ENCODE measurements at regions not wholly inside any gene's neighbourhood (a gene's known extent, or its start where the extent isn't known, plus 50 kb on each side); places are given as distances from the start of the nearest gene placed in this dataset.

DNA sequence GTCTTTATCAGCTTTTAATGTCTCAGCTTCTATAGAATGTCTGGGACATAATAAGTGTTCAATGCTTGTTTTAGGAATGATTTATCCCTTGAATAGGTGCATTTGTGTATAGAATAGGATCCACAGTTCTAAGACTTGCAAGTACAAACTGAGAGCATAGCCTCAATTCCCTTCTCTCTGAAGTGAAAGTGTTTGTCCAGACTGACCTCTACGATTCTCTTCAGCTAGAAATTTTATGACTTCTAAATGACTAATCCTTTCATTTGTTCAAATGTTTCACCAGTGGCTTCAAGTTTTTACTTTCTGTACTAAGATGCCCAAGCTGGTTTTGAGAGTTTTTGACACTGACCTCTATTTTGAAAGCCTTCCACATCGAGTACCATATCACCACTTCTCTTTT is 608.2 kb upstream of the ADGRL4 start:
- Histone ChIP-seq H3K4me2 (ENCODE audit: low read depth, low read length, poor library complexity, severe bottlenecking) (no peak overlapping the region), H3F3A (ENCODE audit: insufficient read depth) (no peaks in the 10 kb centered on the region), H3K9ac (ENCODE audit: low read length) (no peak overlapping the region), H3K79me2 (ENCODE audit: insufficient read depth, low read length) (no peaks in the 10 kb centered on the region), H3K36me3 (ENCODE audit: low read length) (no peaks in the 10 kb centered on the region), H3K9me3 (ENCODE audit: insufficient read depth, low read length) (0 out of 2 replicates have a peak, but pooled peaks cover 11% of the 10 kb centered on the region), H3K27me3 (ENCODE audit: low read length) (no peaks in the 10 kb centered on the region), H3K4me3 (ENCODE audit: insufficient read depth, low read length, poor library complexity, severe bottlenecking) (no peak overlapping the region), H4K20me1 (ENCODE audit: low read depth, low read length) (no peaks in the 10 kb centered on the region), H3K27ac (ENCODE audit: low read depth, low read length) (no peak overlapping the region), H2AFZ (ENCODE audit: low read depth, low read length, severe bottlenecking) (peak overlapping the region; percentile 14), H3K9me2 (replicated peaks; ENCODE audit: insufficient read depth, low read length) (no peaks in the 10 kb centered on the region)
- TF ChIP-seq, protein P1, sequence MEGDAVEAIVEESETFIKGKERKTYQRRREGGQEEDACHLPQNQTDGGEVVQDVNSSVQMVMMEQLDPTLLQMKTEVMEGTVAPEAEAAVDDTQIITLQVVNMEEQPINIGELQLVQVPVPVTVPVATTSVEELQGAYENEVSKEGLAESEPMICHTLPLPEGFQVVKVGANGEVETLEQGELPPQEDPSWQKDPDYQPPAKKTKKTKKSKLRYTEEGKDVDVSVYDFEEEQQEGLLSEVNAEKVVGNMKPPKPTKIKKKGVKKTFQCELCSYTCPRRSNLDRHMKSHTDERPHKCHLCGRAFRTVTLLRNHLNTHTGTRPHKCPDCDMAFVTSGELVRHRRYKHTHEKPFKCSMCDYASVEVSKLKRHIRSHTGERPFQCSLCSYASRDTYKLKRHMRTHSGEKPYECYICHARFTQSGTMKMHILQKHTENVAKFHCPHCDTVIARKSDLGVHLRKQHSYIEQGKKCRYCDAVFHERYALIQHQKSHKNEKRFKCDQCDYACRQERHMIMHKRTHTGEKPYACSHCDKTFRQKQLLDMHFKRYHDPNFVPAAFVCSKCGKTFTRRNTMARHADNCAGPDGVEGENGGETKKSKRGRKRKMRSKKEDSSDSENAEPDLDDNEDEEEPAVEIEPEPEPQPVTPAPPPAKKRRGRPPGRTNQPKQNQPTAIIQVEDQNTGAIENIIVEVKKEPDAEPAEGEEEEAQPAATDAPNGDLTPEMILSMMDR (IDR thresholded peaks at IDR 0.05; ENCODE audit: insufficient read depth, low read length, poor library complexity, severe bottlenecking) = no peak
- TF ChIP-seq EZH2phosphoT487 (conservative IDR thresholded peaks at IDR 0.05; ENCODE audit: low read length) = no peak

DNA sequence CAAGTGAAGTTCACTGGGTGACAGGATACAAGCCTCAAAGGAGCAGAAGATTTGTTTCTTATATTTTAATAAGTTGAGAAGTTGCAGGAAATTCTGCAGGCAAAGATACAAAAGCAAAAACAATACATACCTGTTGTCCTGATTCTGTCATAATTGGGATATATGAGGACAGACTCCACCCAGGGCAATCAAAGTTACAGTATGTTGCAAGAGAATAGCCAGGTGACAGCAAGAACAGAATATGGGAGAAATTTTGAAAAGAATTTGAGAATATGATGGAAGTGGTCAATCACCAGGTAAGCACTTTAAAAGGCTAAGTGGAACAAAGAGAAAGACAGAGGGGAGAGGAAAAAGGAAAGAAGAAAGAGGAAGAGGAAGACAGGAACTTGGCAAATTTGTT is 607.6 kb upstream of the ADGRL4 start:
- no peak overlapping the region for H3K9ac ChIP-seq (ENCODE audit: low read length)
- peak overlapping the region; percentile 14 for H2AFZ ChIP-seq (ENCODE audit: low read depth, low read length, severe bottlenecking)
- no peaks in the 10 kb centered on the region for H3F3A ChIP-seq (ENCODE audit: insufficient read depth)
- 0 out of 2 replicates have a peak, but pooled peaks cover 11% of the 10 kb centered on the region for H3K9me3 ChIP-seq (ENCODE audit: insufficient read depth, low read length)
- no peak overlapping the region for H3K4me3 ChIP-seq (ENCODE audit: insufficient read depth, low read length, poor library complexity, severe bottlenecking)
- H3K9me2 ChIP-seq (replicated peaks; ENCODE audit: insufficient read depth, low read length) = no peaks in the 10 kb centered on the region
- H4K20me1 ChIP-seq (ENCODE audit: low read depth, low read length) = no peaks in the 10 kb centered on the region
- no peak overlapping the region for H3K27ac ChIP-seq (ENCODE audit: low read depth, low read length)
- no peak overlapping the region for H3K4me2 ChIP-seq (ENCODE audit: low read depth, low read length, poor library complexity, severe bottlenecking)
- H3K79me2 ChIP-seq (ENCODE audit: insufficient read depth, low read length) = no peaks in the 10 kb centered on the region
- no peak for TF ChIP-seq EZH2phosphoT487 (conservative IDR thresholded peaks at IDR 0.05; ENCODE audit: low read length)
- TF ChIP-seq, protein P1 (IDR thresholded peaks at IDR 0.05; ENCODE audit: insufficient read depth, low read length, poor library complexity, severe bottlenecking) = no peak
- no peaks in the 10 kb centered on the region for H3K27me3 ChIP-seq (ENCODE audit: low read length)
- H3K36me3 ChIP-seq (ENCODE audit: low read length) = no peaks in the 10 kb centered on the region

DNA sequence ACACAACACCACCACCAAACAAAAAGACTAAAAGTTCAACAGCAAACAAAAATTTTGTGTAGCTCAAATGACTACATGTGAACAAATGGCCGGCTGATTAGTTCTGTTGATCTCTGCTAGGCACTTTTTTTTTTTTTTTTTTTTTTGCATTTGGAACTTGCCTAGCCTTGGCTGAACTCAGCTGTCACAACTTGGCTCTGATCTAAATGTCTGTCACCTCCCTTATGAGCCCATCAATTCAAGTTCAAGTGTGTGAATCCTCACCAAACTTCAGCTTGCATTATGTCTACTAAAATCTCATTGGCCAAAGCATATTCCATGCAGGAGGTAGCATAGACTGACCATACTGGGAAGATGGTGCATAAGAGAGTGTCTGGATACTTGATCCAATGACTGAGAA is 606.5 kb upstream of the ADGRL4 start:
- no peaks in the 10 kb centered on the region for H3K9me2 ChIP-seq (replicated peaks; ENCODE audit: insufficient read depth, low read length)
- H3K9me3 ChIP-seq (ENCODE audit: insufficient read depth, low read length) = 0 out of 2 replicates have a peak, but pooled peaks cover 11% of the 10 kb centered on the region
- TF ChIP-seq, protein P1 (IDR thresholded peaks at IDR 0.05; ENCODE audit: insufficient read depth, low read length, poor library complexity, severe bottlenecking) = no peak
- no peak for TF ChIP-seq EZH2phosphoT487 (conservative IDR thresholded peaks at IDR 0.05; ENCODE audit: low read length)
- H2AFZ ChIP-seq (ENCODE audit: low read depth, low read length, severe bottlenecking) = no peak overlapping the region
- no peaks in the 10 kb centered on the region for H3K36me3 ChIP-seq (ENCODE audit: low read length)
- H3F3A ChIP-seq (ENCODE audit: insufficient read depth) = no peaks in the 10 kb centered on the region
- H3K9ac ChIP-seq (ENCODE audit: low read length) = no peak overlapping the region
- H3K79me2 ChIP-seq (ENCODE audit: insufficient read depth, low read length) = no peaks in the 10 kb centered on the region
- H3K4me2 ChIP-seq (ENCODE audit: low read depth, low read length, poor library complexity, severe bottlenecking) = no peak overlapping the region
- no peak overlapping the region for H3K27ac ChIP-seq (ENCODE audit: low read depth, low read length)
- no peak overlapping the region for H3K4me3 ChIP-seq (ENCODE audit: insufficient read depth, low read length, poor library complexity, severe bottlenecking)
- H4K20me1 ChIP-seq (ENCODE audit: low read depth, low read length) = no peaks in the 10 kb centered on the region
- H3K27me3 ChIP-seq (ENCODE audit: low read length) = no peaks in the 10 kb centered on the region

All from SU-DHL-6 (cell line).